Activated CD4-positive, alpha-beta memory T cell treated with anti-CD3 and anti-CD28 coated beads, Interleukin-2, amount 10 ng/mL, durations not matched to agents 7 days and 5 days (primary cell): ENCODE measurements at regions not wholly inside any gene's neighbourhood (a gene's known extent, or its start where the extent isn't known, plus 50 kb on each side); places are given as distances from the start of the nearest gene placed in this dataset.

ENCODE experiments used
- CTCF ChIA-PET: fragments of 350-600 bp; sonication (Branson Sonifier 250); formaldehyde crosslinking; loops from one replicate; lab custom pipeline; 2021; ENCODE audit warnings: antibody characterized with exemption, inconsistent platforms; lab: Charles Lee
- POLR2A ChIA-PET: fragments of 350-600 bp; sonication (Branson Sonifier 250); formaldehyde crosslinking; loops from one replicate; lab custom pipeline; 2021; ENCODE audit warnings: antibody characterized with exemption; lab: Charles Lee
- DNase-seq: peaks from one replicate; pipeline ENCODE4 v3.0.0-alpha.2; 2020
- H3K27ac Mint-ChIP-seq: one replicate; pipeline ENCODE4 v1.8.0; 2021; ENCODE audit warnings: mild to moderate bottlenecking, mixed read lengths
- H3K27me3 Mint-ChIP-seq: one replicate; pipeline ENCODE4 v1.8.0; 2021; ENCODE audit warnings: mixed read lengths
- H3K36me3 Mint-ChIP-seq: one replicate; pipeline ENCODE4 v1.8.0; 2021; ENCODE audit warnings: low read depth, mixed read lengths
- H3K4me1 Mint-ChIP-seq: one replicate; pipeline ENCODE4 v1.8.0; 2021; ENCODE audit warnings: mixed read lengths
- H3K4me3 Mint-ChIP-seq: one replicate; pipeline ENCODE4 v1.8.0; 2021; ENCODE audit warnings: mild to moderate bottlenecking, mixed read lengths
- H3K9me3 Mint-ChIP-seq: one replicate; pipeline ENCODE4 v1.8.0; 2021; ENCODE audit warnings: mixed read lengths

DNA sequence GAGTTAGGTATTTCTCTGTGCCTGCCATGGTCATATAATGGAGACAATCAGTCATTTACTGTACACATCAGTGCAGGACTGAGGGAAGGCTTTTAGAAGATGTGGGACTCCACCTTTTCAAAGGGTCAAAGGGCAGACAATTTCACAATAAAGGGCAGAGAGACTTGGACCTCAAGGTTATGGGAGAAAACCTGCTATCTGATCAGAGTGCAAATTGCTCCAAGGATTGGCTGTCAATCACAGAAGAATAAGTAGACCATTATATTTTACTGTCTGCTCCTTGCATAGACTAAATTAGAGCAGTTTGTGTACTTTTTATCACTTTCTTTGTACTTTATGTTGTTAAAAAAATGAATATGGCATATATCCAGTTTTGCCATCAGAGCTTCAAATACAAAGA lies 314.9 kb upstream of the ATP11B start:
- ChIA-PET CTCF (no interaction called here), POLR2A (no interaction called here)
- no peaks in the 10 kb centered on the region for H3K27me3 Mint-ChIP-seq
- H3K36me3 Mint-ChIP-seq = no peaks in the 10 kb centered on the region
- H3K4me3 Mint-ChIP-seq = no peak overlapping the region
- H3K27ac Mint-ChIP-seq = no peak overlapping the region
- H3K4me1 Mint-ChIP-seq = no peaks in the 10 kb centered on the region
- H3K9me3 Mint-ChIP-seq = no peaks in the 10 kb centered on the region
- DNase-seq = no peak

DNA sequence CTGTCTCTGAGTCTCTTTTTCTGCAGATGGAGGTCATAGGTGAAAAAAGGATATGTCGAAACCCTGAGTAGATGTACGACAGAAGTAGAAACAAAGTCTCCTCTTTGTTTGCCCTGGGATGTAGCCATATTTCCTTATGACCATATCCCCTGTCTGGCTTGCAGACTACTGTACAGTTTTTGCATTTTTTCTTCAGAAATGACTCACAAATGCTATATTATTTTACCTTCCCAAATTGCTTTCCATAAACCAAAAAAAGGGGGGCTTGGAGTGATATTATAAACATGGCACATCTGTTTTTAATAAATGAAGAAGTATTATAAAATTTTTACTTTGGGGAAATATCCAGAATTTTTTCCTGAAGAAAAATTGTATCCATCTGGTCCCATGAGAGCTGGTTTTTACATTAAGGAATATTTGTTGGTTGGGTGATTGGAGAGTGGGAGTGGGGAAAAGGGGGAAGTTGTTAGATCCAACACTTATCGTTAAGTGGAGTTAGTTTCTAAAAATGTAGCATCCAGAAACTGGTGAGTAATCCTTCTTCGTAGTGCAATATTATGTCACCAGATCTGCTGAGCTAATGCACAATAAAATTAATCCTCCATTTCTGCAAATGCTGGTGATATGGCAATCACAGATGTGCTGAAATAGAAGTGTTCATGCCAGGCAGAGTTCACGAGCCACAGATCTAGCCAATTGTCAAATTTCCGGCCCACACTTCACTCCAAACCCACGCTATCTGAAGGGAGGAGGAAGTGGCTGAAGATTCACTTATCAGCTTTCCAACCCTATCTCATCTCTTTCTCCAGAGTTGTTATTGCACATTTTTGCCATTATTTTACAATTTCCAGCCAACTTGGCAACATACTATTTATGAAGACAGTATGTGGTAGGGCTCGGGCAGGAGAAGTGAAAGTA lies 313.6 kb upstream of the ATP11B start:
- Mint-ChIP-seq H3K36me3 (no peaks in the 10 kb centered on the region), H3K4me1 (no peaks in the 10 kb centered on the region), H3K27me3 (no peaks in the 10 kb centered on the region), H3K4me3 (no peak overlapping the region), H3K9me3 (no peaks in the 10 kb centered on the region), H3K27ac (no peak overlapping the region)
- ChIA-PET CTCF (no interaction called here), POLR2A (no interaction called here)
- DNase-seq = no peak

- CTCF ChIA-PET = no interaction called here
- no peak for DNase-seq
These were observed 310.6 kb upstream of the ATP11B start for GRCh38 chr3:182482705-182483104.

GRCh38 chr3:182484682-182485081 lies 308.6 kb upstream of the ATP11B start:
- Mint-ChIP-seq H3K9me3 (no peaks in the 10 kb centered on the region), H3K27me3 (no peaks in the 10 kb centered on the region), H3K4me1 (no peaks in the 10 kb centered on the region), H3K27ac (no peak overlapping the region), H3K36me3 (no peaks in the 10 kb centered on the region), H3K4me3 (no peak overlapping the region)
- DNase-seq = no peak
- ChIA-PET CTCF (no interaction called here), POLR2A (no interaction called here)

More at GRCh38 chr3:182482705-182483104, 310.6 kb upstream of the ATP11B start:
- no peaks in the 10 kb centered on the region for H3K9me3 Mint-ChIP-seq
- H3K4me1 Mint-ChIP-seq = no peaks in the 10 kb centered on the region
- H3K36me3 Mint-ChIP-seq = no peaks in the 10 kb centered on the region
- POLR2A ChIA-PET = no interaction called here
- no peaks in the 10 kb centered on the region for H3K27me3 Mint-ChIP-seq
- no peak overlapping the region for H3K27ac Mint-ChIP-seq
- no peak overlapping the region for H3K4me3 Mint-ChIP-seq

- POLR2A ChIA-PET = no interaction called here
- no peaks in the 10 kb centered on the region for H3K9me3 Mint-ChIP-seq
- no peak for DNase-seq
- H3K36me3 Mint-ChIP-seq = no peaks in the 10 kb centered on the region
- H3K4me3 Mint-ChIP-seq = no peak overlapping the region
- no peak overlapping the region for H3K27ac Mint-ChIP-seq
- H3K27me3 Mint-ChIP-seq = no peaks in the 10 kb centered on the region
- H3K4me1 Mint-ChIP-seq = no peaks in the 10 kb centered on the region
- CTCF ChIA-PET = no interaction called here
These were observed 308.0 kb upstream of the ATP11B start for GRCh38 chr3:182485301-182485700.

- Mint-ChIP-seq H3K27ac (no peak overlapping the region), H3K36me3 (no peaks in the 10 kb centered on the region), H3K9me3 (no peaks in the 10 kb centered on the region), H3K4me1 (no peaks in the 10 kb centered on the region), H3K4me3 (no peak overlapping the region), H3K27me3 (no peaks in the 10 kb centered on the region)
- POLR2A ChIA-PET = no interaction called here
- no peak for DNase-seq
- CTCF ChIA-PET = interaction anchor here (0.7 kb wide), 1 partner anchor 96 kb away, joined by 4 read pairs; no protein-coding TSS in a partner anchor
These were observed 306.8 kb upstream of the ATP11B start for GRCh38 chr3:182486463-182486862.

DNA sequence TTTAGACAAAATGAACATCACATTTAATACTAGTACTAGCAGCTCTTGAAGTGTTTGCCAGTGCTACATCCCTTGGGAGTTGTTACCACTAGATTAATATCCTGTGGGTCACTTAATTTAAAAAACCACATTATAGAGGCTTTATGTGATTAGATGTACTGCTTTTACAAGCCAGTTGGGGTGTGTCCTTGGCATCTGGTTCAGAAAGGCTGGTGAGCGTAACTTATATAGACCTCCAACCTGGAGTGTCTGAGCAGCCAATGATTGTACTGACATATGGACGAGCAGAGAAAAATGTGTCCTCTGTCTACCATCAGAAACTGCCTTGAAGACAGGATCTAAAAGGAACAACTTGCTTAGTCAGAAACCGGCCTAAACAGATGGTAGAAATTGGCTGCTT lies 306.2 kb upstream of the ATP11B start:
- CTCF ChIA-PET = no interaction called here

GRCh38 chr3:182487611-182488010 lies 305.7 kb upstream of the ATP11B start:
- POLR2A ChIA-PET = no interaction called here
- CTCF ChIA-PET = no interaction called here
- Mint-ChIP-seq H3K9me3 (no peaks in the 10 kb centered on the region), H3K36me3 (no peaks in the 10 kb centered on the region), H3K27me3 (no peaks in the 10 kb centered on the region), H3K4me1 (no peaks in the 10 kb centered on the region), H3K27ac (no peak overlapping the region), H3K4me3 (no peak overlapping the region)
- DNase-seq = no peak

More for the DNA sequence above, 306.2 kb upstream of the ATP11B start:
- H3K4me1 Mint-ChIP-seq = no peaks in the 10 kb centered on the region
- POLR2A ChIA-PET = no interaction called here
- H3K9me3 Mint-ChIP-seq = no peaks in the 10 kb centered on the region
- no peak overlapping the region for H3K4me3 Mint-ChIP-seq
- no peaks in the 10 kb centered on the region for H3K27me3 Mint-ChIP-seq
- no peaks in the 10 kb centered on the region for H3K36me3 Mint-ChIP-seq
- no peak overlapping the region for H3K27ac Mint-ChIP-seq
- no peak for DNase-seq

DNA sequence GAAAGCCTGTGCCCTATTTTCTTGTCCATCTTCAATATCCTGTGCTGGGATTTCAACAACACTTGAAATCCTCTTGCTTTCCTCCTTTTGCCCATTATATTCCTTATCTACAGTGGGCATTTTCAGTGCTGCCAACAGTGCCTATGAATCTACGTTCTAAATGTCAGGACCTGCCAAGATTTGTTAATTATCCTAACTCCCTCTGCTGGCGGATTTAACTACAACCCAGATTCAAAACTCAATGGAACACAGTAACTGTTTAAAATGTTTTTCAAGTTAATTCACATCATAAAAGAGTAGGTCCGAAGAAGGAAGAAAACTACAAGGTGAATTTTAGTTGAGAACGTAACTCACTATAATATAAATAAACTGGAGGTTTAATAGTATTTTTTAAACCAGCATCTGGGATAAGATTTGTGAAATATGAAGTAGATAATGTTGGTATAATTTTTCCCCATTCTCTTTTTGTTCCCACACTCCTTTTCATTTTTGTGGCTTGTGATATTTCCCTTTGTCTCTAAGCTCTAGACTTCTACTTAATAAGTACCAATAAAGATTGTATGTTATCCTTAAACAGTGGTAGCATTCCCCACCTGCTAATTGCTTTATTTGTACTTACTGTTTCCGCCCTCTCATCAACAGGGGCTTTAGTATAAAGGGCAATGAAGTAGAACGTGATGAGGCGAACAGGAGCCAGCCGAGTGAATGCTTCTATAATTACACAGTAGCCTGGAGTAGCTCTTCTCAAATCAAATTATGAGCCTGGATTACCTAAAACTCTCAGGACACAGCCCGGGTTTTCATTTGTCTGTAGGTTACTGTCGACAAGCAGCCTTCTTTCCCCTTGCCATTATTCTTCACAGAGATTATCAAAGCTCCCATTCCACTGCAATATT lies 302.5 kb upstream of the ATP11B start:
- Mint-ChIP-seq H3K36me3 (no peaks in the 10 kb centered on the region), H3K27me3 (no peaks in the 10 kb centered on the region), H3K27ac (no peak overlapping the region), H3K4me1 (no peaks in the 10 kb centered on the region), H3K4me3 (no peak overlapping the region), H3K9me3 (no peaks in the 10 kb centered on the region)
- no peak for DNase-seq
- CTCF ChIA-PET = interaction anchor here (1.2 kb wide), 1 partner anchor 12 kb away, joined by 4 read pairs; no protein-coding TSS in a partner anchor
- POLR2A ChIA-PET = no interaction called here

DNA sequence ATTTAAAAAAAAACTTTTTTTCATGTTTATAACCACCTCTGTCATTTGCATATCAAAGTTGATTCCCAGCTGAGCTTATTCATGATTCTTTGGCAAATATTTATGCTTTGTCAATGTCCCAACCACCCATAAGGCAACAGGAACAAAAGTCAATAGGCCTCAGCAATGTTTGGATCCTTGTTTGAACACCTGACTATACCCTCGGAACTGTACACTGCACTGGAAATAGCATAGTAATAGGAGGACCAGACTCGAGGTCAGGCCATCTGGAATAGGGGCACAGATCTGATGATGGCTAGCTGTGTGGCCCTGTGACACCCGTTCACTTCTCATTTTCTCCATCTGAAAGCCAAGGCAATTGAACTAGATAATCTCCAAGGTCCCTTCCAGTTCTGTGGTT lies 301.7 kb upstream of the ATP11B start:
- H3K27me3 Mint-ChIP-seq = no peaks in the 10 kb centered on the region
- ChIA-PET CTCF (interaction anchor here (1.2 kb wide), 1 partner anchor 11 kb away, joined by 4 read pairs; no protein-coding TSS in a partner anchor), POLR2A (no interaction called here)
- no peaks in the 10 kb centered on the region for H3K9me3 Mint-ChIP-seq
- H3K4me1 Mint-ChIP-seq = no peaks in the 10 kb centered on the region
- H3K4me3 Mint-ChIP-seq = no peak overlapping the region
- no peaks in the 10 kb centered on the region for H3K36me3 Mint-ChIP-seq
- H3K27ac Mint-ChIP-seq = no peak overlapping the region
- no peak for DNase-seq

DNA sequence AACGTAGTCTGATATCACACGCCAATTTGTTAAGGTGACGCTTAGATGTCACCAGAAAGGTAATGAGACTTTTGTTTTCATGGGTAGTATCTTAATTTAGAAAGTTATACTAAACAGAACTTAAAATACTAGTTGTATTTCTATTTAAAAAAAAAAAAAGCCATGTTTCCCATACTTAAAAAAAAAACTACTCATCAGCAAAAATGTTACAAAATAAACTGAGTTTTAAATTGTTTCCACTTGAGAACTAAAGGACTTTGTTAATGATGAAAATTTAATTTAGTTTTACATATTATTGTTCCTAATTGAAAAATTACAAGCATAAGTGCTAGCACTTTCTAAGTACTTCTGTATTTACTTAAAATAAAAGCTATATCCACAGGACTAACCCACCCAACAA lies 300.8 kb upstream of the ATP11B start:
- CTCF ChIA-PET = interaction anchor here (0.6 kb wide), 1 partner anchor 567 kb away, joined by 5 read pairs; no protein-coding TSS in a partner anchor
- no peak overlapping the region for H3K27ac Mint-ChIP-seq
- H3K4me1 Mint-ChIP-seq = no peaks in the 10 kb centered on the region
- POLR2A ChIA-PET = no interaction called here
- H3K36me3 Mint-ChIP-seq = no peaks in the 10 kb centered on the region
- no peak overlapping the region for H3K4me3 Mint-ChIP-seq
- DNase-seq = no peak
- H3K9me3 Mint-ChIP-seq = no peaks in the 10 kb centered on the region
- H3K27me3 Mint-ChIP-seq = no peaks in the 10 kb centered on the region

DNA sequence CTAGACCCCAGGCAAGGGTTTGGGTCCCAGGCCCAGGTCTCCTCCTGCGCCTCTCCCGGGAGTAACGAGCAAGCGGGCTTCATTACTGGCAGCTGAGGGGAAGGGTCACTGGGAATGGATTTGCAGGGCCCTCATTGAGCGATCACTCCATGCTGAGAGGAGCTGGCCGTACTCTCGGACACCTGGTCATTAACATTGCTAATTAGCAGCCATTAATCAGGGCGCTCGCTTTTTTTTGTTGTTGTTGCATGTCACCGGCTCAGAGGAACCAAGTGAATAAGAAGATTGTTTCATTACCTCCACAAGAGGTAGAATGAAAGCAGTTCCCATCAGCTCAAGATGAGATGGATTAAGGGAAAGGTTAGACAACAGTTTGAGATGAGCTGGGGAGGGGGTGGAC lies 293.0 kb upstream of the ATP11B start:
- no peaks in the 10 kb centered on the region for H3K9me3 Mint-ChIP-seq
- no peaks in the 10 kb centered on the region for H3K4me1 Mint-ChIP-seq
- H3K27me3 Mint-ChIP-seq = no peaks in the 10 kb centered on the region
- H3K4me3 Mint-ChIP-seq = no peak overlapping the region
- CTCF ChIA-PET = no interaction called here
- DNase-seq = no peak
- H3K27ac Mint-ChIP-seq = no peak overlapping the region
- no peaks in the 10 kb centered on the region for H3K36me3 Mint-ChIP-seq
- POLR2A ChIA-PET = no interaction called here

DNA sequence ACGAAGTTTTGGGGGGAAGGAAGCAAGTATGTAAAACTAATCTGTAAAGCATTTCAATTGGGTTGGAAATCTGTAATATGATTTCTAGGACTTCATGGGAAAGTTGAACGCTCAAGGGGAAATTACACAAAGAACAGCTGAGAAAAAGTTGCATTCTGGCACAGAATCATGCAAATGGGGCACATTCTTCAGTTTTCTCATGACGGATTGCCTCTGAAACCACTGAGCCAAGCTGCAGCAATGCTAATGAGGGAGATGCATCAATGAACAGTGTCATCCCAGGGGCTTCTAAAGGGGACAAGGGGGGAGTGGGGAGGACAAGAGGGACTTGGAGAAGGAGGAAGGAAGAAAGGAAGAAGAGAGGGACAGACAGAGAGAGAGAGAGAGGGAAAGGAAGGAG lies 291.4 kb upstream of the ATP11B start:
- CTCF ChIA-PET = interaction anchor here (0.6 to 1.6 kb wide), 2 partner anchors 10 to 1374 kb away, joined by 4 read pairs; no protein-coding TSS in a partner anchor
- H3K9me3 Mint-ChIP-seq = no peaks in the 10 kb centered on the region
- DNase-seq = no peak
- H3K4me1 Mint-ChIP-seq = no peaks in the 10 kb centered on the region
- POLR2A ChIA-PET = no interaction called here
- no peak overlapping the region for H3K4me3 Mint-ChIP-seq
- no peak overlapping the region for H3K27ac Mint-ChIP-seq
- H3K36me3 Mint-ChIP-seq = no peaks in the 10 kb centered on the region
- H3K27me3 Mint-ChIP-seq = no peaks in the 10 kb centered on the region
